ENCODE measurements at regions not wholly inside any gene's neighbourhood (a gene's known extent, or its start where the extent isn't known, plus 50 kb on each side); places are given as distances from the start of the nearest gene placed in this dataset.
A peak's percentile ranks its signal among the peaks of the same experiment; 100 is the strongest.

DNA sequence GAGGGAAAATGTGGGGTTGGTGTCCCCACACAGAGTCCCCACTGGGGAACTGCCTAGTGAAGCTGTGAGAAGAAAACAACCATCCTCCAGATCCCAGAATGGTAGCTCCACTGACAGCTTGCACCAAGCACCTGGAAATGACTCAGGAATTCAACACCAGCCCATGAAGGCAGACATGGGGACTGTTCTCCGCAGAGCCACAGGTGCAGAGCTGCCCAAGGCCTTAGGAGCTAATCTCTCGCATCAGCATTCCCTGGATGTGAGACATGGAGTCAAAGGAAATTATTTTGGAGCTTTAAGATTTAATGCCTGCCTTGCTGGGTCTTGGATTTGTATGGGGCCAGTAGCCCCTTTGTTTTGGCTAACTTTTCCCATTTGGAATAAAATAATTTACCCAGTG lies 367.9 kb downstream of the FAM133A start:
- H3K4me3 ChIP-seq (ENCODE audit: low read depth, low read length): no peak overlapping the region
- TF ChIP-seq, protein P1, sequence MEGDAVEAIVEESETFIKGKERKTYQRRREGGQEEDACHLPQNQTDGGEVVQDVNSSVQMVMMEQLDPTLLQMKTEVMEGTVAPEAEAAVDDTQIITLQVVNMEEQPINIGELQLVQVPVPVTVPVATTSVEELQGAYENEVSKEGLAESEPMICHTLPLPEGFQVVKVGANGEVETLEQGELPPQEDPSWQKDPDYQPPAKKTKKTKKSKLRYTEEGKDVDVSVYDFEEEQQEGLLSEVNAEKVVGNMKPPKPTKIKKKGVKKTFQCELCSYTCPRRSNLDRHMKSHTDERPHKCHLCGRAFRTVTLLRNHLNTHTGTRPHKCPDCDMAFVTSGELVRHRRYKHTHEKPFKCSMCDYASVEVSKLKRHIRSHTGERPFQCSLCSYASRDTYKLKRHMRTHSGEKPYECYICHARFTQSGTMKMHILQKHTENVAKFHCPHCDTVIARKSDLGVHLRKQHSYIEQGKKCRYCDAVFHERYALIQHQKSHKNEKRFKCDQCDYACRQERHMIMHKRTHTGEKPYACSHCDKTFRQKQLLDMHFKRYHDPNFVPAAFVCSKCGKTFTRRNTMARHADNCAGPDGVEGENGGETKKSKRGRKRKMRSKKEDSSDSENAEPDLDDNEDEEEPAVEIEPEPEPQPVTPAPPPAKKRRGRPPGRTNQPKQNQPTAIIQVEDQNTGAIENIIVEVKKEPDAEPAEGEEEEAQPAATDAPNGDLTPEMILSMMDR (IDR thresholded peaks at IDR 0.05; ENCODE audit: control insufficient read depth, extremely low read depth, insufficient read depth): no peak
- no peak for DNase-seq (ENCODE audit: low read depth)

DNA sequence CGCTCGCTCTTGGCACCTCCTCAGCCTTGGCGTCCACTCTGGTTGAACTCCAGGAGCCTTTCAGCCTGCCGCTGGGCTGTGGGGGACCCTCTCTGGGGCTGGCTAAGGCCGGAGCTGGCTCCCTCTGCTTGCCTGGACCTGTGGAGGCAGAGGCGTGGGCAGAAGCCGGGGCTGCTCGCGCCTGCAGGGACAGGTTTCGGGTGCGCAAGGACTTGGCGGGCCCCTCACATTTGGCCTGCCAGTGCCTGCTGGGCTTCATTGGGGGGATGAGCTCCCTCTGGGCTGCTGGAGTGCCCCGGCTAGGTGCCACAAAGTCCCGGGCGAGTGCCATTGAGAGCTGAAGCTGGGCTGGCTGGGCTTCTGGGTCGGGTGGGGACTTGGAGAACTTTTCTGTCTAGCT lies 371.7 kb downstream of the FAM133A start:
- no peak overlapping the region for H3K4me3 ChIP-seq (ENCODE audit: low read depth, low read length)
- DNase-seq (ENCODE audit: low read depth): no peak
- TF ChIP-seq, protein P1 (IDR thresholded peaks at IDR 0.05; ENCODE audit: control insufficient read depth, extremely low read depth, insufficient read depth): no peak

DNA sequence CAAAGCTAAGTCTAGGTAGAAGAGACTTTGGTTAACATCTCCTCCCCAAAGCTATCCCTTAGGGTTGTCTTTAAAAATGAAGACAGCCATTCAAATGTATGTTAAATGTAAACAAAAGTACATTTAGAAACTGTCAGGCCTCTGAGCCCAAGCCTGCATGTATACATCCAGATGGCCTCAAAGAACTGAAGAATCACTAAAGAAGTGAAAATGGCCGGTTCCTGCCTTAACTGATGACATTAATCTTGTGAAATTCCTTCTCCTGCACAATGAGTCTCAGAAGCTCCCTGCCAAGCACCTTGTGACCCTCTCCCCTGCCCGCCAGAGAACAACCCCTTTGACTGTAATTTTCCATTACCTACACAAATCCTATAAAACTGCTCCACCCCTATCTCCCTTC lies 377.9 kb downstream of the FAM133A start:
- H3K4me3 ChIP-seq (ENCODE audit: low read depth, low read length): no peak overlapping the region
- TF ChIP-seq, protein P1 (IDR thresholded peaks at IDR 0.05; ENCODE audit: control insufficient read depth, extremely low read depth, insufficient read depth): no peak
- no peak for DNase-seq (ENCODE audit: low read depth)

DNA sequence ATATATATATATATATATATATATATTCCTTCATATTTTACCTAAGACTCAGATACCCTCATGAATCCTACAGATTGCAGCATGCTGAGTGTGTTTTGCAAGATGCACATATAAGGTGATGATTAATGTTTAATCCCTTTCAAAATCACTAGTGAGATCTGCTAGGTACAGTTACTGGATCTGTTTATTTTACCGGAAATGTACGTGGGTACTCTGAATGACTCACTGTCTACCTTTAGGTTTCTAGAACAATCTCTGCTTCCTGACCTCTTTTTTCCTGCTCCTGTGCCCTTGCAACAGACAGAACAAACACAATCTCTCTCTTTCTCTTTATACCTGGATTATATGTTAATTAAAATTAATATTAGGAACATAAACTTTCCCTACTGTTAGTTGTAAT lies 379.6 kb downstream of the FAM133A start:
- H3K4me3 ChIP-seq (ENCODE audit: low read depth, low read length): no peak overlapping the region
- no peak for DNase-seq (ENCODE audit: low read depth)
- TF ChIP-seq, protein P1 (IDR thresholded peaks at IDR 0.05; ENCODE audit: control insufficient read depth, extremely low read depth, insufficient read depth): no peak

GRCh38 chrX:94057385-94057784 lies 383.4 kb downstream of the FAM133A start:
- TF ChIP-seq, protein P1 (IDR thresholded peaks at IDR 0.05; ENCODE audit: control insufficient read depth, extremely low read depth, insufficient read depth): no peak
- no peak overlapping the region for H3K4me3 ChIP-seq (ENCODE audit: low read depth, low read length)
- no peak for DNase-seq (ENCODE audit: low read depth)

GRCh38 chrX:94058728-94059382 lies 384.8 kb downstream of the FAM133A start:
- H3K4me3 ChIP-seq (ENCODE audit: low read depth, low read length): peak overlapping the region; percentile 36
- DNase-seq (ENCODE audit: low read depth): peak; percentile 10
- TF ChIP-seq, protein P1 (IDR thresholded peaks at IDR 0.05; ENCODE audit: control insufficient read depth, extremely low read depth, insufficient read depth): peak; percentile 61

DNA sequence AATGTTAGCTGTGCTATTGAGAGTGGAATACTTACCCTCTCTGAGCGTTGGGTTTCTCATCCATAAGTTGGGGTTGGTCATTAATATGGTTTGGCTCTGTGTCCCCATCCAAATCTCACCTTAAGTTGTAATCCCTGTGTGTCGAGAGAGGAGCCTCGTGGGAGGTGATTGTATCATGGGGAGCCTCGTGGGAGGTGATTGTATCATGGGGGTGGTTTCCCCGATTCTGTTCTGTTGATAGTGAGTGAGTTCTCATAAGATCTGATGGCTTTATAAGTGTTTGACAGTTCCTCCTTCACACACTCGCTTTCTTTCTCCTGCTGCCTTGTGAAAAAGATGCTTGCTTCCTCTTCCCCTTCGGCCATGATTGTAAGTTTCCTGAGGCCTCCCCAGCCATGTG lies 391.1 kb downstream of the FAM133A start:
- H3K4me3 ChIP-seq (ENCODE audit: low read depth, low read length): no peak overlapping the region
- TF ChIP-seq, protein P1 (IDR thresholded peaks at IDR 0.05; ENCODE audit: control insufficient read depth, extremely low read depth, insufficient read depth): no peak
- DNase-seq (ENCODE audit: low read depth): no peak
